ENCODE measurements at regions not wholly inside any gene's neighbourhood (a gene's known extent, or its start where the extent isn't known, plus 50 kb on each side); places are given as distances from the start of the nearest gene placed in this dataset.
"Not testable (repeated sequence)": the region's sequence is repeated elsewhere in the genome, so short reads cannot be mapped to it uniquely, and the experiment has no call there.

- Histone ChIP-seq H3K27me3 (no peaks in the 10 kb centered on the region), H3K9me3 (no peaks in the 10 kb centered on the region), H3K4me3 (no peak overlapping the region), H3K4me1 (peaks cover 0 to 16% of the 10 kb centered on the region in 2 donors), H3K36me3 (no peaks in the 10 kb centered on the region), H3K27ac (no peak overlapping the region)
- no peak for DNase-seq (ENCODE audit: low spot score)
- TF ChIP-seq CTCF (IDR thresholded peaks at IDR 0.05), result peak in 1 of 2 donors; percentile 31
Observed at GRCh38 chr4:25993395-25994185, 79.6 kb downstream of the SMIM20 start.

GRCh38 chr4:25994577-25994976 lies 80.6 kb downstream of the SMIM20 start:
- not testable (repeated sequence) for DNase-seq (ENCODE audit: low spot score); H3K36me3 ChIP-seq; H3K27me3 ChIP-seq; H3K27ac ChIP-seq; H3K9me3 ChIP-seq; H3K4me3 ChIP-seq
- peaks cover 0 to 16% of the 10 kb centered on the region in 2 donors for H3K4me1 ChIP-seq

- TF ChIP-seq CTCF (IDR thresholded peaks at IDR 0.05), result no peak
- H3K4me3 ChIP-seq, result no peak overlapping the region
- no peaks in the 10 kb centered on the region for H3K9me3 ChIP-seq
- H3K36me3 ChIP-seq, result no peaks in the 10 kb centered on the region
- peak; percentile 36 for DNase-seq (ENCODE audit: low spot score)
- no peak overlapping the region for H3K27ac ChIP-seq
- no peaks in the 10 kb centered on the region for H3K27me3 ChIP-seq
- no peaks in the 10 kb centered on the region for H3K4me1 ChIP-seq
Observed at GRCh38 chr4:26000274-26000950, 86.4 kb downstream of the SMIM20 start.

GRCh38 chr4:26001413-26001812 lies 87.4 kb downstream of the SMIM20 start:
- no peaks in the 10 kb centered on the region for H3K4me1 ChIP-seq
- no peak for TF ChIP-seq CTCF (IDR thresholded peaks at IDR 0.05)
- H3K27me3 ChIP-seq, result no peaks in the 10 kb centered on the region
- no peaks in the 10 kb centered on the region for H3K9me3 ChIP-seq
- no peak overlapping the region for H3K4me3 ChIP-seq
- DNase-seq (ENCODE audit: low spot score), result peak; percentile 51
- no peak overlapping the region for H3K27ac ChIP-seq
- no peaks in the 10 kb centered on the region for H3K36me3 ChIP-seq

GRCh38 chr4:26001816-26002215 lies 87.8 kb downstream of the SMIM20 start:
- H3K4me3 ChIP-seq, result no peak overlapping the region
- no peak for DNase-seq (ENCODE audit: low spot score)
- H3K27ac ChIP-seq, result no peak overlapping the region
- no peaks in the 10 kb centered on the region for H3K36me3 ChIP-seq
- H3K27me3 ChIP-seq, result no peaks in the 10 kb centered on the region
- TF ChIP-seq CTCF (IDR thresholded peaks at IDR 0.05), result no peak
- no peaks in the 10 kb centered on the region for H3K4me1 ChIP-seq
- H3K9me3 ChIP-seq, result no peaks in the 10 kb centered on the region

GRCh38 chr4:26003056-26003455 lies 89.0 kb downstream of the SMIM20 start:
- Histone ChIP-seq H3K36me3 (no peaks in the 10 kb centered on the region), H3K9me3 (no peaks in the 10 kb centered on the region), H3K4me3 (no peak overlapping the region), H3K27me3 (no peaks in the 10 kb centered on the region), H3K4me1 (no peaks in the 10 kb centered on the region), H3K27ac (no peak overlapping the region)
- DNase-seq (ENCODE audit: low spot score), result peak; percentile 40
- no peak for TF ChIP-seq CTCF (IDR thresholded peaks at IDR 0.05)
